ENCODE measurements at regions not wholly inside any gene's neighbourhood (a gene's known extent, or its start where the extent isn't known, plus 50 kb on each side); places are given as distances from the start of the nearest gene placed in this dataset.

DNA sequence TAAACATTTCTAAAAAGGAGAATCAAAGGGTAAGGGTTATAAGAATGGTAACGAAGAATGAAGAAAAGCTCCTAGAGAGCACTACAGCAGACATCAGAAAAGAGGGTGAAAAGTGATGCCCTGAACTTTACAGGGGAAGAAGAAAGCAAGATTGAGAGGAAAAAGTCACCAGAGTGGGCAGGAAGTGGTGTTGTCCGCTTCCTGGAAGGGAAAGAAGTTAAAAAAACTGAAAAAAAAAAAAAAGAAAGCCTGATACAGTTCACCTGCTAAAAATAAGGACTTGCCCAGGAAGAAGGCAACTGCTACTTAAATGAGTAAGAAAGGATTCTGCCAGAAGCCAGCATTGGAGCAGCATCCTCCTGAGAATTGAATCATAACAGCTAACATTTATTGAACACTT is 330.1 kb upstream of the PHF14 start:
- no peaks in the 10 kb centered on the region for H3K27me3 Mint-ChIP-seq (ENCODE audit: insufficient read depth)
- Histone ChIP-seq H3K27me3 (ENCODE audit: control insufficient read depth, insufficient read depth, low read length, poor library complexity, severe bottlenecking) (no peaks in the 10 kb centered on the region), H3K4me1 (ENCODE audit: control insufficient read depth, insufficient read depth, low read length) (no peaks in the 10 kb centered on the region), H3K9ac (ENCODE audit: extremely low read depth, low read length, poor library complexity, severe bottlenecking) (no peak overlapping the region), H3K9me3 (ENCODE audit: control insufficient read depth, low read length) (no peaks in the 10 kb centered on the region), H3K36me3 (ENCODE audit: control insufficient read depth, insufficient read depth, low read length) (no peaks in the 10 kb centered on the region), H3K4me3 (ENCODE audit: low read length) (no peak overlapping the region), H3K27ac (ENCODE audit: low read depth, low read length) (no peak overlapping the region)
- TF ChIP-seq, protein P1, sequence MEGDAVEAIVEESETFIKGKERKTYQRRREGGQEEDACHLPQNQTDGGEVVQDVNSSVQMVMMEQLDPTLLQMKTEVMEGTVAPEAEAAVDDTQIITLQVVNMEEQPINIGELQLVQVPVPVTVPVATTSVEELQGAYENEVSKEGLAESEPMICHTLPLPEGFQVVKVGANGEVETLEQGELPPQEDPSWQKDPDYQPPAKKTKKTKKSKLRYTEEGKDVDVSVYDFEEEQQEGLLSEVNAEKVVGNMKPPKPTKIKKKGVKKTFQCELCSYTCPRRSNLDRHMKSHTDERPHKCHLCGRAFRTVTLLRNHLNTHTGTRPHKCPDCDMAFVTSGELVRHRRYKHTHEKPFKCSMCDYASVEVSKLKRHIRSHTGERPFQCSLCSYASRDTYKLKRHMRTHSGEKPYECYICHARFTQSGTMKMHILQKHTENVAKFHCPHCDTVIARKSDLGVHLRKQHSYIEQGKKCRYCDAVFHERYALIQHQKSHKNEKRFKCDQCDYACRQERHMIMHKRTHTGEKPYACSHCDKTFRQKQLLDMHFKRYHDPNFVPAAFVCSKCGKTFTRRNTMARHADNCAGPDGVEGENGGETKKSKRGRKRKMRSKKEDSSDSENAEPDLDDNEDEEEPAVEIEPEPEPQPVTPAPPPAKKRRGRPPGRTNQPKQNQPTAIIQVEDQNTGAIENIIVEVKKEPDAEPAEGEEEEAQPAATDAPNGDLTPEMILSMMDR (conservative IDR thresholded peaks at IDR 0.05): no peak
- H3K4me1 Mint-ChIP-seq: peaks cover 9% of the 10 kb centered on the region
- H3K36me3 Mint-ChIP-seq (ENCODE audit: low read depth): no peaks in the 10 kb centered on the region
- DNase-seq: no peak
- WGBS, 2 experiments (ENCODE audit: insufficient coverage in 1 of 2, insufficient read length in 1 of 2): 93 to 100% methylated on average over 1 to 2 of the region's 2 CpGs
- H3K27ac Mint-ChIP-seq: no peak overlapping the region
- no peak overlapping the region for H3K4me3 Mint-ChIP-seq
- no peaks in the 10 kb centered on the region for H3K9me3 Mint-ChIP-seq

DNA sequence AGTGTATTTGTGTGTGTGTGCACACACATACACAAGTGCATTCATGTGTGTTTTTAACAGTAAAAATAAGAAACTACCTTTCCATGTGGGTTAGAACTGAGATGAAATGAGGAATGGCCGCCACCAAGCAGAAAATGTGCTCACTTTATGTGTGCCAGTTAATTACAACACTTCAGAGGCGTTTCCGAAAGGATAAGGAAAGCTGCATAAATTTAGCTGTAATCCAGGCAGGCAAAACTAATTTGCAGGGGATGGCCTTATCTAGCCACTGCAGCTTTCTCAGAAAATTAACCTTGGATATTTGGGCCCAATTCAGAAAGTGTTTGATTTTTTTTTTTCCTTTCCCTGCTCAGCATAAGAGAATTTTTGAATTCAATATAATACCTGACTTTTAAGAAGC is 328.8 kb upstream of the PHF14 start:
- H3K4me1 ChIP-seq (ENCODE audit: control insufficient read depth, insufficient read depth, low read length): no peaks in the 10 kb centered on the region
- Mint-ChIP-seq H3K27me3 (ENCODE audit: insufficient read depth) (no peaks in the 10 kb centered on the region), H3K9me3 (no peaks in the 10 kb centered on the region), H3K4me3 (no peak overlapping the region), H3K4me1 (peaks cover 9% of the 10 kb centered on the region), H3K27ac (no peak overlapping the region), H3K36me3 (ENCODE audit: low read depth) (no peaks in the 10 kb centered on the region)
- H3K27me3 ChIP-seq (ENCODE audit: control insufficient read depth, insufficient read depth, low read length, poor library complexity, severe bottlenecking): no peaks in the 10 kb centered on the region
- no peak for DNase-seq
- TF ChIP-seq, protein P1 (conservative IDR thresholded peaks at IDR 0.05): no peak
- WGBS, 2 experiments (ENCODE audit: insufficient coverage in 1 of 2, insufficient read length in 1 of 2): 90 to 94% methylated on average over 3 of the region's 3 CpGs
- no peak overlapping the region for H3K9ac ChIP-seq (ENCODE audit: extremely low read depth, low read length, poor library complexity, severe bottlenecking)
- no peak overlapping the region for H3K4me3 ChIP-seq (ENCODE audit: low read length)
- no peaks in the 10 kb centered on the region for H3K36me3 ChIP-seq (ENCODE audit: control insufficient read depth, insufficient read depth, low read length)
- no peaks in the 10 kb centered on the region for H3K9me3 ChIP-seq (ENCODE audit: control insufficient read depth, low read length)
- no peak overlapping the region for H3K27ac ChIP-seq (ENCODE audit: low read depth, low read length)

DNA sequence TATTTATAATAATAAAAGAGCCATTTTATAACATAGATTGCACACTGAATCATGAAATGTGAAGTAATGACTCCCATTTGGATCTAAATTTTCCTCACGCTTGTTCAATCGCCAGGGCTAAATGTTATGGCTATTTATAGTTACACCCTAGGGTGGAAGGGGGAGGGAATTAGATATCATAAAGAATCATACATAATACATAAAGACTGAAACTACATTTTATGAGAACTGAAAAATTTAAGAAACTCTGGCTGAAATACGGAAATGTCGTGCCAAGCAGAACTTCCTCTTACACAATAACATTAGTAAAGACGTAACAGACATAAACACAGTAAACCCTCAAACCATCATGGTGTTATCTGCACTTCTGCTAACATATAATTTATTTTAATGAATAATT is 327.5 kb upstream of the PHF14 start:
- no peaks in the 10 kb centered on the region for H3K36me3 ChIP-seq (ENCODE audit: control insufficient read depth, insufficient read depth, low read length)
- no peaks in the 10 kb centered on the region for H3K4me1 ChIP-seq (ENCODE audit: control insufficient read depth, insufficient read depth, low read length)
- no peak overlapping the region for H3K9ac ChIP-seq (ENCODE audit: extremely low read depth, low read length, poor library complexity, severe bottlenecking)
- no peaks in the 10 kb centered on the region for H3K27me3 ChIP-seq (ENCODE audit: control insufficient read depth, insufficient read depth, low read length, poor library complexity, severe bottlenecking)
- no peak overlapping the region for H3K27ac ChIP-seq (ENCODE audit: low read depth, low read length)
- no peaks in the 10 kb centered on the region for H3K9me3 ChIP-seq (ENCODE audit: control insufficient read depth, low read length)
- DNase-seq: no peak
- Mint-ChIP-seq H3K4me1 (peaks cover 3% of the 10 kb centered on the region), H3K27me3 (ENCODE audit: insufficient read depth) (no peaks in the 10 kb centered on the region), H3K4me3 (no peak overlapping the region), H3K36me3 (ENCODE audit: low read depth) (no peaks in the 10 kb centered on the region), H3K27ac (no peak overlapping the region), H3K9me3 (no peaks in the 10 kb centered on the region)
- no peak overlapping the region for H3K4me3 ChIP-seq (ENCODE audit: low read length)
- TF ChIP-seq, protein P1 (conservative IDR thresholded peaks at IDR 0.05): no peak
- WGBS, 2 experiments (ENCODE audit: insufficient coverage in 1 of 2, insufficient read length in 1 of 2): 94% methylated on average over 5 of the region's 5 CpGs; no CpG with 5 or more reads in 1 of the 2 experiments
